ENCODE measurements at regions not wholly inside any gene's neighbourhood (a gene's known extent, or its start where the extent isn't known, plus 50 kb on each side); places are given as distances from the start of the nearest gene placed in this dataset.

DNA sequence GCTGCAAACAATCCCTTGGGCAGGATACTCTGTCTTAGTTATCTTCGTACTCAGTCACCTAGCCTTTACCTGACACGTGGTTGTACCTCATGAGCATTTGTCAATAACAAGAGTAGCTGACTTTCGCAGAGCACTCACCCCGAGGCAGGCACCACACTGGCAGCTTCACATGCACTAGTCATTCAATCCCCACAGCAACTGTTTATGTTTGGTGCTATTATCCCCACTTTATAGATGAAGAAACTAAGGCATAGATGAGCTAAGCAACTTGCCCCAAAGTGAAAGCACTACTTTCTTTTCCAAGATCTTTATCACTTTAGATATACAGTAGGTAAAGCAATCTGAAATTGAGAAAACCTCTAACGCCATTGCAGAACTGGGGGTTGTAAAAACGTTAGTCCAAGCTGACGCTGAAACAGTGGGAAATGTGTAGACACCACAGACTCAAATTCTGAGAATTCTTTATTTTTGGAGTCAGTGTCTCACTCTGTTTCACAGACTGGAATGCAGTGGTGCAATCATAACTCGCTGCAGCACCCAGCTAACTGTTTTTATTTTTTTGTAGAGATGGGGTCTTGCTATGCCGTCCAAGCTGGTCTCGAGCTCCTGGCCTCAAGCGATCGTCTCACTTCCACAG, 446.0 kb downstream of the FOXO1 start:
- Histone ChIP-seq H3K27ac (peak overlapping the region in 1 of 2 donors; percentile 5), H3K9me3 (no peaks in the 10 kb centered on the region), H3K36me3 (no peaks in the 10 kb centered on the region), H3K4me3 (no peak overlapping the region), H3K27me3 (no peaks in the 10 kb centered on the region), H3K4me1 (ENCODE audit: insufficient read depth) (no peaks in the 10 kb centered on the region)
- TF ChIP-seq POLR2A (IDR thresholded peaks at IDR 0.05) (no peak), EP300 (IDR thresholded peaks at IDR 0.05) (no peak), CTCF (IDR thresholded peaks at IDR 0.05) (no peak)
- intact Hi-C loops (cut with DNase I) = no loop called here
- no peak for DNase-seq
- 85 to 91% (median 88%) methylated on average over 12 of the region's 12 CpGs for WGBS, 3 donors

- H3K4me3 ChIP-seq = no peak overlapping the region
- no peaks in the 10 kb centered on the region for H3K9me3 ChIP-seq
- H3K27me3 ChIP-seq = no peaks in the 10 kb centered on the region
- H3K4me1 ChIP-seq (ENCODE audit: insufficient read depth) = no peaks in the 10 kb centered on the region
- 0 to 84% (median 77%) methylated on average over 1 of the region's 1 CpG for WGBS, 3 donors
- intact Hi-C loops (cut with DNase I) = no loop called here
- DNase-seq = peak in 1 of 5 donors; percentile 21
- peak overlapping the region in 1 of 2 donors; percentile 5 for H3K27ac ChIP-seq
- TF ChIP-seq EP300 (IDR thresholded peaks at IDR 0.05) (no peak), POLR2A (IDR thresholded peaks at IDR 0.05) (no peak), CTCF (IDR thresholded peaks at IDR 0.05) (no peak)
- no peaks in the 10 kb centered on the region for H3K36me3 ChIP-seq
These were observed 445.3 kb downstream of the FOXO1 start for GRCh38 chr13:40221131-40221459.

- no peak overlapping the region for H3K4me3 ChIP-seq
These were observed 444.8 kb downstream of the FOXO1 start for GRCh38 chr13:40221460-40222201.

GRCh38 chr13:40223585-40223984, 442.9 kb downstream of the FOXO1 start:
- no peaks in the 10 kb centered on the region for H3K4me1 ChIP-seq (ENCODE audit: insufficient read depth)
- no peaks in the 10 kb centered on the region for H3K27me3 ChIP-seq
- no peaks in the 10 kb centered on the region for H3K9me3 ChIP-seq
- no peak overlapping the region for H3K27ac ChIP-seq
- WGBS, 3 donors = 76 to 94% (median 81%) methylated on average over 3 of the region's 3 CpGs
- TF ChIP-seq EP300 (IDR thresholded peaks at IDR 0.05) (no peak), POLR2A (IDR thresholded peaks at IDR 0.05) (no peak), CTCF (IDR thresholded peaks at IDR 0.05) (no peak)
- no peak for DNase-seq
- H3K4me3 ChIP-seq = no peak overlapping the region
- intact Hi-C loops (cut with DNase I) = no loop called here
- no peaks in the 10 kb centered on the region for H3K36me3 ChIP-seq

More at GRCh38 chr13:40221460-40222201, 444.8 kb downstream of the FOXO1 start:
- 55 to 67% (median 61%) methylated on average over 10 of the region's 10 CpGs for WGBS, 3 donors
- intact Hi-C loops (cut with DNase I) = no loop called here
- H3K27ac ChIP-seq = no peak overlapping the region
- no peaks in the 10 kb centered on the region for H3K4me1 ChIP-seq (ENCODE audit: insufficient read depth)
- no peaks in the 10 kb centered on the region for H3K9me3 ChIP-seq
- TF ChIP-seq EP300 (IDR thresholded peaks at IDR 0.05) (peak; percentile 95), CTCF (IDR thresholded peaks at IDR 0.05) (no peak)
- no peaks in the 10 kb centered on the region for H3K36me3 ChIP-seq
- DNase-seq = peak in 2 of 5 donors; percentile 43 to 62
- no peaks in the 10 kb centered on the region for H3K27me3 ChIP-seq
